IMR-90 (cell line): ENCODE measurements at regions not wholly inside any gene's neighbourhood (a gene's known extent, or its start where the extent isn't known, plus 50 kb on each side); places are given as distances from the start of the nearest gene placed in this dataset.

Source experiments
- ATAC-seq: fragments of 200-7000 bp; cut with Tn5 transposase; 2 replicates; pipeline ENCODE4 v1.9.1; 2020; ENCODE audit warnings: low read depth, mild to moderate bottlenecking, moderate library complexity
- BruUV-seq: library from RNA; stranded (reverse); fragments of 400-500 nt; replicated peaks from 2 replicates; lab custom pipeline; 2021; lab: Mats Ljungman, UMichigan
- CTCF ChIA-PET: fragments of 300-600 bp; formaldehyde crosslinking; extraction: SDS; loops from one replicate; lab custom pipeline; 2021; ENCODE audit warnings: antibody characterized with exemption; lab: Yijun Ruan, JAX
- POLR2A ChIA-PET: fragments of 300-600 bp; sonication (Branson Sonifier 250); formaldehyde crosslinking; loops from one replicate; lab custom pipeline; 2022; ENCODE audit warnings: antibody characterized with exemption; ENCODE audit not compliant: unreplicated experiment; lab: Charles Lee
- DNase-seq: peaks from one replicate; pipeline ENCODE4 v3.0.0; 2013
- H2AFZ ChIP-seq: replicated peaks from 2 replicates; pipeline ENCODE3; 2013; ENCODE audit warnings: low read length, mild to moderate bottlenecking; ENCODE audit not compliant: poor library complexity
- H2AK5ac ChIP-seq: 2 replicates; pipeline ENCODE4 v1.6.1; 2013; ENCODE audit warnings: low read depth, low read length, inconsistent platforms
- H2AK9ac ChIP-seq: replicated peaks from 2 replicates; pipeline ENCODE3; 2013; ENCODE audit warnings: mild to moderate bottlenecking, low read depth, low read length, moderate library complexity; ENCODE audit not compliant: poor library complexity
- H2BK120ac ChIP-seq: 2 replicates; pipeline ENCODE4 v1.6.1; 2013; ENCODE audit warnings: low read depth, low read length, inconsistent platforms
- H2BK15ac ChIP-seq: 3 replicates; pipeline ENCODE4 v1.6.1; 2013; ENCODE audit warnings: low read depth, low read length, inconsistent platforms
- H2BK20ac ChIP-seq: 2 replicates; pipeline ENCODE4 v1.6.1; 2013; ENCODE audit warnings: low read depth, mild to moderate bottlenecking, inconsistent platforms, low read length, moderate library complexity
- H2BK5ac ChIP-seq: 2 replicates; pipeline ENCODE4 v1.6.1; 2013; ENCODE audit warnings: mild to moderate bottlenecking, low read depth, low read length, inconsistent platforms; ENCODE audit not compliant: poor library complexity, severe bottlenecking
- H3K14ac ChIP-seq: replicated peaks from 2 replicates; pipeline ENCODE4 v1.6.1; 2013; ENCODE audit warnings: low read depth, low read length, inconsistent platforms
- H3K18ac ChIP-seq: 2 replicates; pipeline ENCODE4 v1.6.1; 2013; ENCODE audit warnings: low read depth, low read length, control low read depth
- H3K23ac ChIP-seq: 2 replicates; pipeline ENCODE4 v1.6.1; 2013; ENCODE audit warnings: low read depth, low read length, inconsistent platforms
- H3K27ac ChIP-seq: 2 replicates; pipeline ENCODE4 v1.5.1; 2013; ENCODE audit warnings: mild to moderate bottlenecking, control low read depth, low read length; ENCODE audit not compliant: insufficient read depth
- H3K27me3 ChIP-seq: 2 replicates; pipeline ENCODE4 v1.6.1; 2013; ENCODE audit warnings: low read length; ENCODE audit not compliant: control insufficient read depth, insufficient read depth
- H3K36me3 ChIP-seq: 2 replicates; pipeline ENCODE4 v1.6.1; 2013; ENCODE audit warnings: low read length, mixed read lengths; ENCODE audit not compliant: control insufficient read depth, insufficient read depth
- H3K4ac ChIP-seq: 2 replicates; pipeline ENCODE4 v1.6.1; 2013; ENCODE audit warnings: low read depth, low read length, inconsistent platforms
- H3K4me1 ChIP-seq: 2 replicates; pipeline ENCODE4 v1.6.1; 2013; ENCODE audit warnings: low read length, mixed read lengths; ENCODE audit not compliant: control insufficient read depth, insufficient read depth
- H3K4me2 ChIP-seq: 2 replicates; pipeline ENCODE4 v1.6.1; 2013; ENCODE audit warnings: low read depth, mild to moderate bottlenecking, control low read depth, low read length, moderate library complexity
- H3K4me3 ChIP-seq: 2 replicates; pipeline ENCODE4 v1.5.1; 2013; ENCODE audit warnings: low read depth, mild to moderate bottlenecking, control low read depth, low read length, moderate library complexity; ENCODE audit not compliant: insufficient read depth
- H3K56ac ChIP-seq: 2 replicates; pipeline ENCODE4 v1.6.1; 2013; ENCODE audit warnings: low read length, inconsistent platforms; ENCODE audit not compliant: insufficient read depth; ENCODE audit errors: extremely low read depth
- H3K79me1 ChIP-seq, 2 experiments: 2 replicates each; pipeline ENCODE4 v1.6.1; 2013; ENCODE audit warnings: low read length in 2 of 2, inconsistent platforms in 1 of 2, low read depth in 1 of 2
- H3K9ac ChIP-seq: 2 replicates; pipeline ENCODE4 v1.6.1; 2013; ENCODE audit warnings: low read depth, low read length, control low read depth
- H3K9me1 ChIP-seq: 2 replicates; pipeline ENCODE4 v1.6.1; 2013; ENCODE audit warnings: low read length, inconsistent platforms; ENCODE audit not compliant: insufficient read depth
- H3K9me3 ChIP-seq: 2 replicates; pipeline ENCODE4 v1.6.1; 2013; ENCODE audit warnings: low read length; ENCODE audit not compliant: control insufficient read depth, insufficient read depth
- H4K20me1 ChIP-seq: 2 replicates; pipeline ENCODE4 v1.6.1; 2013; ENCODE audit warnings: low read length, inconsistent platforms; ENCODE audit not compliant: insufficient read depth
- H4K5ac ChIP-seq: 2 replicates; pipeline ENCODE4 v1.6.1; 2013; ENCODE audit warnings: mild to moderate bottlenecking, low read depth, low read length, control low read depth
- H4K8ac ChIP-seq, 2 experiments: 2 replicates each; pipeline ENCODE4 v1.6.1; 2013; ENCODE audit warnings: low read depth in 2 of 2, low read length in 2 of 2, control low read depth in 1 of 2, inconsistent platforms in 1 of 2
- H4K91ac ChIP-seq: 2 replicates; pipeline ENCODE4 v1.6.1; 2013; ENCODE audit warnings: low read depth, low read length, inconsistent platforms; ENCODE audit not compliant: insufficient read depth
- BHLHE40 ChIP-seq: fragments of 150-350 bp; IDR thresholded peaks from 2 replicates; pipeline ENCODE4 v1.6.1; 2016; ENCODE audit warnings: mild to moderate bottlenecking, low read depth, low read length
- CEBPB ChIP-seq: IDR thresholded peaks from 2 replicates; pipeline ENCODE4 v1.6.1; 2012; ENCODE audit warnings: low read depth, low read length, improper control_type of control experiment
- CHD1 ChIP-seq: IDR thresholded peaks from 2 replicates; pipeline ENCODE4 v1.6.1; 2012; ENCODE audit warnings: low read depth, low read length, improper control_type of control experiment
- ELK1 ChIP-seq: fragments of 150-350 bp; IDR thresholded peaks from 2 replicates; pipeline ENCODE4 v1.6.1; 2016; ENCODE audit warnings: low read depth, mild to moderate bottlenecking, low read length, moderate library complexity, borderline replicate concordance
- FOS ChIP-seq: fragments of 150-350 bp; IDR thresholded peaks from 2 replicates; pipeline ENCODE4 v1.6.1; 2016; ENCODE audit warnings: low read depth, low read length
- MAFK ChIP-seq: IDR thresholded peaks from 2 replicates; pipeline ENCODE4 v1.6.1; 2012; ENCODE audit warnings: low read depth, low read length, improper control_type of control experiment
- MAZ ChIP-seq: IDR thresholded peaks from 2 replicates; pipeline ENCODE4 v1.6.1; 2012; ENCODE audit warnings: low read depth, mild to moderate bottlenecking, low read length, improper control_type of control experiment, moderate library complexity, borderline replicate concordance
- MXI1 ChIP-seq: IDR thresholded peaks from 2 replicates; pipeline ENCODE4 v1.6.1; 2012; ENCODE audit warnings: low read depth, mild to moderate bottlenecking, low read length, moderate library complexity, borderline replicate concordance
- NFE2L2 ChIP-seq: fragments of 150-350 bp; IDR thresholded peaks from 2 replicates; pipeline ENCODE4 v1.6.1; 2016; ENCODE audit warnings: low read depth, mild to moderate bottlenecking, low read length
- POLR2A ChIP-seq: IDR thresholded peaks from 2 replicates; pipeline ENCODE4 v1.6.1; 2012; ENCODE audit warnings: mild to moderate bottlenecking, low read depth, low read length
- RAD21 ChIP-seq: IDR thresholded peaks from 2 replicates; pipeline ENCODE4 v1.6.1; 2012; ENCODE audit warnings: low read length, improper control_type of control experiment
- RCOR1 ChIP-seq: IDR thresholded peaks from 2 replicates; pipeline ENCODE4 v1.6.1; 2012; ENCODE audit warnings: mild to moderate bottlenecking, low read length, improper control_type of control experiment; ENCODE audit not compliant: insufficient replicate concordance
- RFX5 ChIP-seq: IDR thresholded peaks from 2 replicates; pipeline ENCODE4 v1.8.0; 2012; ENCODE audit warnings: low read depth, mild to moderate bottlenecking, low read length, moderate library complexity
- SMC3 ChIP-seq: fragments of 150-350 bp; IDR thresholded peaks from 2 replicates; pipeline ENCODE4 v1.6.1; 2016; ENCODE audit warnings: low read depth, mild to moderate bottlenecking, antibody characterized with exemption, low read length, moderate library complexity
- WGBS, 2 experiments: methylation state at CpG; one replicate each; pipeline versions ENCODE4 v1.1.5 to v1.1.7; 2013; ENCODE audit warnings: missing lambda C conversion rate in 2 of 2; ENCODE audit not compliant: insufficient read length in 1 of 2; ENCODE audit errors: extremely low coverage in 2 of 2; 5-methylcytosine and 5-hydroxymethylcytosine counted together
- dilution Hi-C: fragments of 300-500 bp; cut with HindIII; formaldehyde crosslinking; loops from one replicate; pipeline ENCODE4 v1.14.3; 2018; ENCODE audit warnings: low sequenced_read_pairs; ENCODE audit not compliant: unreplicated experiment
- in situ Hi-C: fragments of 300-500 bp; cut with MboI; formaldehyde crosslinking; loops from 3 replicates; pipeline ENCODE4 v1.14.3; 2019; ENCODE audit warnings: low sequenced_read_pairs, inconsistent platforms, mixed read lengths
- intact Hi-C: fragments of 100-400 bp; cut with micrococcal nuclease; formaldehyde crosslinking; loops from 2 replicates; pipeline ENCODE4 v1.10.0; 2022
- TF ChIP-seq, protein P1 (sequence below): conservative IDR thresholded peaks from 2 replicates; pipeline ENCODE4 v1.5.1; 2012; ENCODE audit warnings: mild to moderate bottlenecking, low read depth, low read length, improper control_type of control experiment
- TF ChIP-seq, protein P2 (sequence below): fragments of 150-350 bp; IDR thresholded peaks from 2 replicates; pipeline ENCODE4 v1.6.1; 2017; ENCODE audit warnings: mild to moderate bottlenecking, antibody characterized with exemption, low read length, low read depth

- ATAC-seq (no peak), DNase-seq (no peak)
- CTCF ChIA-PET, result no interaction called here
These were observed 338.3 kb downstream of the OTUD1 start for GRCh38 chr10:23777153-23777552.

More at GRCh38 chr10:23777153-23777552, 338.3 kb downstream of the OTUD1 start:
- Histone ChIP-seq H2AK5ac (no peak overlapping the region), H4K5ac (no peak overlapping the region), H4K20me1 (no peaks in the 10 kb centered on the region), H2BK5ac (no peak overlapping the region), H3K79me1 (no peaks in the 10 kb centered on the region), H3K4me1 (no peaks in the 10 kb centered on the region), H2BK15ac (no peak overlapping the region), H4K91ac (no peak overlapping the region), H3K9me3 (peaks cover 7% of the 10 kb centered on the region), H3K36me3 (no peaks in the 10 kb centered on the region), H3K27me3 (no peaks in the 10 kb centered on the region), H3K4ac (no peak overlapping the region), H3K27ac (no peak overlapping the region), H3K9ac (no peak overlapping the region), H3K9me1 (no peaks in the 10 kb centered on the region), H3K4me3 (no peak overlapping the region), H3K23ac (no peak overlapping the region), H3K4me2 (no peak overlapping the region), H2AK9ac (no peak overlapping the region), H2BK120ac (no peak overlapping the region), H3K18ac (no peak overlapping the region), H4K8ac (no peak overlapping the region), H2BK20ac (no peak overlapping the region), H3K56ac (no peak overlapping the region), H3K14ac (no peak overlapping the region), H2AFZ (no peak overlapping the region)
- no TSS peak for BruUV-seq
- in situ Hi-C loops, result no loop called here
- intact Hi-C loops, result no loop called here
- POLR2A ChIA-PET, result no interaction called here
- dilution Hi-C loops, result no loop called here
- no CpG with 5 or more reads among the region's 2 CpGs for WGBS, 2 experiments
- TF ChIP-seq BHLHE40 (no peak), SMC3 (no peak), CEBPB (no peak), POLR2A (no peak), RCOR1 (no peak), FOS (no peak), RAD21 (no peak), MXI1 (no peak), MAFK (no peak), NFE2L2 (no peak), ELK1 (no peak), CHD1 (no peak), RFX5 (no peak), MAZ (no peak)
- TF ChIP-seq, protein P1, sequence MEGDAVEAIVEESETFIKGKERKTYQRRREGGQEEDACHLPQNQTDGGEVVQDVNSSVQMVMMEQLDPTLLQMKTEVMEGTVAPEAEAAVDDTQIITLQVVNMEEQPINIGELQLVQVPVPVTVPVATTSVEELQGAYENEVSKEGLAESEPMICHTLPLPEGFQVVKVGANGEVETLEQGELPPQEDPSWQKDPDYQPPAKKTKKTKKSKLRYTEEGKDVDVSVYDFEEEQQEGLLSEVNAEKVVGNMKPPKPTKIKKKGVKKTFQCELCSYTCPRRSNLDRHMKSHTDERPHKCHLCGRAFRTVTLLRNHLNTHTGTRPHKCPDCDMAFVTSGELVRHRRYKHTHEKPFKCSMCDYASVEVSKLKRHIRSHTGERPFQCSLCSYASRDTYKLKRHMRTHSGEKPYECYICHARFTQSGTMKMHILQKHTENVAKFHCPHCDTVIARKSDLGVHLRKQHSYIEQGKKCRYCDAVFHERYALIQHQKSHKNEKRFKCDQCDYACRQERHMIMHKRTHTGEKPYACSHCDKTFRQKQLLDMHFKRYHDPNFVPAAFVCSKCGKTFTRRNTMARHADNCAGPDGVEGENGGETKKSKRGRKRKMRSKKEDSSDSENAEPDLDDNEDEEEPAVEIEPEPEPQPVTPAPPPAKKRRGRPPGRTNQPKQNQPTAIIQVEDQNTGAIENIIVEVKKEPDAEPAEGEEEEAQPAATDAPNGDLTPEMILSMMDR, result no peak
- TF ChIP-seq, protein P2, sequence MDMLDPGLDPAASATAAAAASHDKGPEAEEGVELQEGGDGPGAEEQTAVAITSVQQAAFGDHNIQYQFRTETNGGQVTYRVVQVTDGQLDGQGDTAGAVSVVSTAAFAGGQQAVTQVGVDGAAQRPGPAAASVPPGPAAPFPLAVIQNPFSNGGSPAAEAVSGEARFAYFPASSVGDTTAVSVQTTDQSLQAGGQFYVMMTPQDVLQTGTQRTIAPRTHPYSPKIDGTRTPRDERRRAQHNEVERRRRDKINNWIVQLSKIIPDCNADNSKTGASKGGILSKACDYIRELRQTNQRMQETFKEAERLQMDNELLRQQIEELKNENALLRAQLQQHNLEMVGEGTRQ, result no peak
